OCI-LY3 (cell line): ENCODE measurements at regions not wholly inside any gene's neighbourhood (a gene's known extent, or its start where the extent isn't known, plus 50 kb on each side); places are given as distances from the start of the nearest gene placed in this dataset.

Experiments used
- CTCF ChIP-seq: fragments of 200-600, 300-600 bp; sonication (generic); IDR thresholded peaks from 2 replicates; pipeline ENCODE4 v1.5.1; 2014; ENCODE audit warnings: antibody characterized with exemption, low read length, low read depth
- EZH2phosphoT487 ChIP-seq: fragments of 200-600 bp; shearing (Covaris generic); IDR thresholded peaks from 2 replicates; pipeline ENCODE4 v1.6.1; 2018; ENCODE audit warnings: antibody characterized with exemption, mixed run types, low read depth

GRCh38 chr2:146349334-146349733 lies 1495.5 kb upstream of the ACVR2A start:
- no peak for TF ChIP-seq CTCF
- no peak for TF ChIP-seq EZH2phosphoT487
